K562 (cell line): ENCODE measurements at regions not wholly inside any gene's neighbourhood (a gene's known extent, or its start where the extent isn't known, plus 50 kb on each side); places are given as distances from the start of the nearest gene placed in this dataset.
"Not testable (repeated sequence)": the region's sequence is repeated elsewhere in the genome, so short reads cannot be mapped to it uniquely, and the experiment has no call there.

ENCODE experiments used
- ATAC-seq: fragments of 200-7000 bp; cut with Tn5 transposase; 3 replicates; pipeline ENCODE4 v1.9.1; 2020; ENCODE audit warnings: moderate library complexity
- BruUV-seq: library from RNA; stranded (reverse); fragments of 400-500 nt; replicated peaks from 2 replicates; lab custom pipeline; 2021; lab: Mats Ljungman, UMichigan
- CTCF ChIA-PET: fragments of 300-600 bp; formaldehyde crosslinking; extraction: SDS; loops from one replicate; lab custom pipeline; 2021; ENCODE audit warnings: low intra/inter-chr PET ratio; lab: Yijun Ruan, JAX
- POLR2A ChIA-PET: fragments of 300-600, 350-650 bp; sonication (Branson Sonifier 250); formaldehyde crosslinking; extraction: SDS; loops from one replicate; lab custom pipeline; 2021; ENCODE audit warnings: antibody characterized with exemption, inconsistent platforms; lab: Yijun Ruan, JAX
- DNase-seq, 4 experiments: peaks; one replicate each; pipeline versions ENCODE4 v3.0.0 to v3.0.0-alpha.2; 2011 to 2018; ENCODE audit warnings: low spot score in 3 of 4, mixed read lengths in 3 of 4; ENCODE audit errors: extremely low read depth in 1 of 4
- FAIRE-seq: peaks from 2 replicates; lab custom pipeline; 2011; peaks lifted over from hg19 to GRCh38; lab: Jason Lieb, UNC
- H2AFZ ChIP-seq: 2 replicates; pipeline ENCODE4 v1.6.0; 2011; ENCODE audit warnings: low read depth, low read length, control low read depth, inconsistent platforms
- H3K27ac ChIP-seq: fragments of 200-600 bp; 3 replicates; pipeline ENCODE4 v1.8.0; 2011; ENCODE audit warnings: low read depth, mild to moderate bottlenecking, control low read depth, inconsistent platforms, low read length, moderate library complexity, mixed read lengths; ENCODE audit errors: extremely low read depth
- H3K27me3 ChIP-seq, 2 experiments: fragments of 300-600 bp in 1 of 2; 2 replicates in 1 of 2; 3 replicates in 1 of 2; pipeline versions ENCODE4 v1.6.0 to v1.8.0; 2011; ENCODE audit warnings: inconsistent platforms in 2 of 2, low read length in 2 of 2, mild to moderate bottlenecking in 1 of 2, mixed read lengths in 1 of 2, moderate library complexity in 1 of 2; ENCODE audit not compliant: control insufficient read depth in 2 of 2, insufficient read depth in 2 of 2
- H3K36me3 ChIP-seq: fragments of 300-600 bp; 3 replicates; pipeline ENCODE4 v1.8.0; 2011; ENCODE audit warnings: mild to moderate bottlenecking, low read length, inconsistent platforms; ENCODE audit not compliant: control insufficient read depth, insufficient read depth
- H3K4me1 ChIP-seq, 2 experiments: fragments of 200-600 bp in 1 of 2; replicated peaks in 1 of 2; 2 replicates in 1 of 2; 3 replicates in 1 of 2; pipeline versions ENCODE4 v1.5.1 to v1.8.0; 2011; ENCODE audit warnings: inconsistent platforms in 2 of 2, low read length in 2 of 2, mild to moderate bottlenecking in 1 of 2, mixed read lengths in 1 of 2, moderate library complexity in 1 of 2; ENCODE audit not compliant: control insufficient read depth in 2 of 2, insufficient read depth in 2 of 2
- H3K4me2 ChIP-seq: 2 replicates; pipeline ENCODE4 v1.6.1; 2011; ENCODE audit warnings: low read length, control low read depth, inconsistent platforms, mixed read lengths; ENCODE audit not compliant: insufficient read depth
- H3K4me3 ChIP-seq: fragments of 200-600 bp; sonication (generic), shearing (Covaris generic); 2 replicates; pipeline ENCODE4 v1.5.1; 2016; ENCODE audit warnings: control low read depth, inconsistent platforms
- H3K79me2 ChIP-seq: fragments of 200-600 bp; 3 replicates; pipeline ENCODE4 v1.8.0; 2011; ENCODE audit warnings: low read length, inconsistent platforms; ENCODE audit not compliant: control insufficient read depth, insufficient read depth
- H3K9ac ChIP-seq, 2 experiments: 2 replicates each; pipeline versions ENCODE4 v1.6.0 to v1.6.1; 2011; ENCODE audit warnings: low read depth in 2 of 2, low read length in 2 of 2, control low read depth in 1 of 2, inconsistent platforms in 1 of 2, mild to moderate bottlenecking in 1 of 2, mixed read lengths in 1 of 2; ENCODE audit not compliant: insufficient read depth in 1 of 2
- H3K9me1 ChIP-seq: one replicate; pipeline ENCODE4 v1.6.0; 2011; ENCODE audit warnings: inconsistent platforms, mild to moderate bottlenecking, low read length, moderate library complexity; ENCODE audit not compliant: control insufficient read depth, insufficient read depth
- H3K9me3 ChIP-seq: replicated peaks from 2 replicates; pipeline ENCODE4 v1.5.1; 2011; ENCODE audit warnings: low read depth, low read length, inconsistent platforms; ENCODE audit not compliant: control insufficient read depth, insufficient read depth
- H4K20me1 ChIP-seq: replicated peaks from 2 replicates; pipeline ENCODE4 v1.6.1; 2011; ENCODE audit warnings: low read length, inconsistent platforms, mixed read lengths; ENCODE audit not compliant: control insufficient read depth, insufficient read depth
- ARHGAP35 ChIP-seq: fragments of 450-650 bp; IDR thresholded peaks from 2 replicates; pipeline ENCODE4 v1.6.1; 2018; ENCODE audit not compliant: partially characterized antibody
- ETV5 ChIP-seq: sonication (generic); formaldehyde crosslinking; IDR thresholded peaks from 2 replicates; pipeline ENCODE4 v1.4.0; 2020; ENCODE audit warnings: low read depth, mild to moderate bottlenecking, missing genetic modification reagents
- KLF13 ChIP-seq: fragments of 450-650 bp; IDR thresholded peaks from 2 replicates; pipeline ENCODE4 v1.6.1; 2016; ENCODE audit warnings: missing genetic modification characterization, low read depth, mild to moderate bottlenecking, missing compliant biosample characterization, moderate library complexity, borderline replicate concordance
- PHF20 ChIP-seq: fragments of 450-650 bp; IDR thresholded peaks from 2 replicates; pipeline ENCODE4 v1.6.1; 2018; ENCODE audit not compliant: partially characterized antibody
- PRPF4 ChIP-seq: fragments of 200-400 bp; formaldehyde crosslinking; IDR thresholded peaks from one replicate; pipeline ENCODE4 v1.6.1; 2017; ENCODE audit warnings: low read length, low read depth, mild to moderate bottlenecking; ENCODE audit not compliant: insufficient read depth, poor library complexity, severe bottlenecking
- RHOXF2B ChIP-seq: fragments of 250-450 bp; sonication (Bioruptor Pico); conservative IDR thresholded peaks from 2 replicates; pipeline ENCODE4 v1.5.1; 2021
- SMAD4 ChIP-seq: fragments of 250-450 bp; sonication (Bioruptor Pico); conservative IDR thresholded peaks from 2 replicates; pipeline ENCODE4 v1.8.0; 2021; ENCODE audit warnings: inconsistent platforms, mild to moderate bottlenecking, moderate library complexity
- ZNF146 ChIP-seq: IDR thresholded peaks from one replicate; pipeline ENCODE4 v1.6.1; 2018; ENCODE audit warnings: missing compliant biosample characterization; ENCODE audit not compliant: unreplicated experiment
- WGBS: fragments of 100-300 bp; shearing (Covaris generic); methylation state at CpG from one replicate; pipeline ENCODE4 v1.1.6; 2016; ENCODE audit warnings: low coverage, mixed read lengths; ENCODE audit not compliant: insufficient coverage; ENCODE audit errors: missing lambda C conversion rate; 5-methylcytosine and 5-hydroxymethylcytosine counted together
- in situ Hi-C: fragments of 300-500 bp; cut with MboI; formaldehyde crosslinking; loops from 4 replicates; pipeline ENCODE4 v1.15.0; 2018; ENCODE audit warnings: inconsistent platforms, mixed read lengths
- intact Hi-C: fragments of 100-400 bp; cut with micrococcal nuclease; formaldehyde crosslinking; loops from 2 replicates; pipeline ENCODE4 v1.14.2; 2022
- TF ChIP-seq, protein P1 (sequence below): fragments of 450-650 bp; IDR thresholded peaks from 2 replicates; pipeline ENCODE4 v1.6.1; 2016; ENCODE audit warnings: missing biosample characterization, missing genetic modification characterization
- TF ChIP-seq, protein P2 (sequence below): fragments of 250-450 bp; sonication (Bioruptor Pico); IDR thresholded peaks from 2 replicates; pipeline ENCODE4 v1.4.0; 2020; ENCODE audit warnings: mild to moderate bottlenecking, moderate library complexity
- TF ChIP-seq, protein P3 (sequence below): fragments of 450-650 bp; formaldehyde crosslinking; IDR thresholded peaks from 2 replicates; pipeline ENCODE4 v1.4.0; 2020; ENCODE audit warnings: mild to moderate bottlenecking, moderate library complexity
- TF ChIP-seq, protein P4 (sequence below): fragments of 250-450 bp; sonication (Bioruptor Pico); IDR thresholded peaks from 2 replicates; pipeline ENCODE4 v1.6.1; 2021; ENCODE audit warnings: mild to moderate bottlenecking

DNA sequence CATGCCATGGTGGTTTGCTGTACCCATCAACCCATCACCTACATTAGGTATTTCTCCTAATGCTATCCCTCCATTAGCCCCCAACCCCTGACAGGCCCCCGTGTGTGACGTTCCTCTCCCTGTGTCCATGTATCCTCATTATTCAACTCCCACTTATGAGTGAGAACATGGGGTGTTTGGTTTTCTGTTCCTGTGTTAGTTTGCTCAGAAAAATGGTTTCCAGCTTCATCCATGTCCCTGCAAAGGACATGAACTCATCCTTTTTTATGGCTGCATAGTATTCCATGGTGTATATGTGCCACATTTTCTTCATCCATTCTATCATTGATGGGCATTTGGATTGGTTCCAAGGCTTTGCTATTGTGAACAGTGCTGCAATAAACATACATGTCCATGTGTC, 89.0 kb upstream of the EHBP1 start:
- H3K9me1 ChIP-seq, ATAC-seq, H3K4me2 ChIP-seq, in situ Hi-C loops, H3K9ac ChIP-seq, BruUV-seq, DNase-seq, H3K27me3 ChIP-seq, H3K9me3 ChIP-seq, POLR2A ChIA-PET, intact Hi-C loops, H3K36me3 ChIP-seq, H3K79me2 ChIP-seq, H2AFZ ChIP-seq, H4K20me1 ChIP-seq, FAIRE-seq, CTCF ChIA-PET: not testable (repeated sequence)
- 0% methylated on average over 2 of the region's 2 CpGs for WGBS
- peak; percentile 52 for TF ChIP-seq ZNF146
- TF ChIP-seq, all 486 proteins: peak for 1; not testable (repeated sequence) for 485
- not testable (repeated sequence) for H3K27ac ChIP-seq, H3K4me3 ChIP-seq, H3K4me1 ChIP-seq

DNA sequence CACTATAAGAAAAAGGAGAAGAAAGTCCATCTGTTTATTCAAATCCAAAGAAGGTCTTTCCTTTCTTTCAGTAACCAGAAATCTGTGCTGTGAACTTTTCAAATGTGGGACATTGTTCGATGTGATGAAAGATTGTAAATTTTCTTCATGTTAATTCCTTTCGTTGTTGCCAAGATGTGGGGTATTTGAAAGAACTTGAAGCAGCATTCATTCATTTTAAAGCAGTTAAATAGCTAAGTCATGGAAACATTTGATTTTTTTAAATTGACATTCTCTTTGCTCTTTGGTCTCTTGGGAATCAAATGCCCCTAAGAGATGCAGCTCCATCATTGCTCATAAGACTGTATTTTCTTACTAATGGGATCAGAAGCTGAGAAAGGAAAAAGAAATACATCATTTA, 93.7 kb upstream of the EHBP1 start:
- in situ Hi-C loops = no loop called here
- 0% methylated on average over 2 of the region's 2 CpGs for WGBS
- POLR2A ChIA-PET = interaction anchor here (1.5 kb wide), 1 partner anchor 10 kb away, joined by 4 read pairs; no protein-coding TSS in a partner anchor

More for the DNA sequence above, 93.7 kb upstream of the EHBP1 start:
- H3K4me2 ChIP-seq = no peak overlapping the region
- TF ChIP-seq, protein P1, sequence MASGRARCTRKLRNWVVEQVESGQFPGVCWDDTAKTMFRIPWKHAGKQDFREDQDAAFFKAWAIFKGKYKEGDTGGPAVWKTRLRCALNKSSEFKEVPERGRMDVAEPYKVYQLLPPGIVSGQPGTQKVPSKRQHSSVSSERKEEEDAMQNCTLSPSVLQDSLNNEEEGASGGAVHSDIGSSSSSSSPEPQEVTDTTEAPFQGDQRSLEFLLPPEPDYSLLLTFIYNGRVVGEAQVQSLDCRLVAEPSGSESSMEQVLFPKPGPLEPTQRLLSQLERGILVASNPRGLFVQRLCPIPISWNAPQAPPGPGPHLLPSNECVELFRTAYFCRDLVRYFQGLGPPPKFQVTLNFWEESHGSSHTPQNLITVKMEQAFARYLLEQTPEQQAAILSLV = no peak
- TF ChIP-seq, protein P2, sequence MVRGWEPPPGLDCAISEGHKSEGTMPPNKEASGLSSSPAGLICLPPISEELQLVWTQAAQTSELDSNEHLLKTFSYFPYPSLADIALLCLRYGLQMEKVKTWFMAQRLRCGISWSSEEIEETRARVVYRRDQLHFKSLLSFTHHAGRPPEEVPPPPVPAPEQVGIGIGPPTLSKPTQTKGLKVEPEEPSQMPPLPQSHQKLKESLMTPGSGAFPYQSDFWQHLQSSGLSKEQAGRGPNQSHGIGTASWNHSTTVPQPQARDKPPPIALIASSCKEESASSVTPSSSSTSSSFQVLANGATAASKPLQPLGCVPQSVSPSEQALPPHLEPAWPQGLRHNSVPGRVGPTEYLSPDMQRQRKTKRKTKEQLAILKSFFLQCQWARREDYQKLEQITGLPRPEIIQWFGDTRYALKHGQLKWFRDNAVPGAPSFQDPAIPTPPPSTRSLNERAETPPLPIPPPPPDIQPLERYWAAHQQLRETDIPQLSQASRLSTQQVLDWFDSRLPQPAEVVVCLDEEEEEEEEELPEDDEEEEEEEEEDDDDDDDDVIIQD (CRISPR knock-in tag) = no peak
- TF ChIP-seq SMAD4 (CRISPR knock-in tag) (no peak), PHF20 (no peak), RHOXF2B (CRISPR knock-in tag) (no peak), ETV5 (CRISPR knock-in tag) (no peak), ARHGAP35 (no peak), KLF13 (no peak), PRPF4 (no peak)
- TF ChIP-seq, protein P3, sequence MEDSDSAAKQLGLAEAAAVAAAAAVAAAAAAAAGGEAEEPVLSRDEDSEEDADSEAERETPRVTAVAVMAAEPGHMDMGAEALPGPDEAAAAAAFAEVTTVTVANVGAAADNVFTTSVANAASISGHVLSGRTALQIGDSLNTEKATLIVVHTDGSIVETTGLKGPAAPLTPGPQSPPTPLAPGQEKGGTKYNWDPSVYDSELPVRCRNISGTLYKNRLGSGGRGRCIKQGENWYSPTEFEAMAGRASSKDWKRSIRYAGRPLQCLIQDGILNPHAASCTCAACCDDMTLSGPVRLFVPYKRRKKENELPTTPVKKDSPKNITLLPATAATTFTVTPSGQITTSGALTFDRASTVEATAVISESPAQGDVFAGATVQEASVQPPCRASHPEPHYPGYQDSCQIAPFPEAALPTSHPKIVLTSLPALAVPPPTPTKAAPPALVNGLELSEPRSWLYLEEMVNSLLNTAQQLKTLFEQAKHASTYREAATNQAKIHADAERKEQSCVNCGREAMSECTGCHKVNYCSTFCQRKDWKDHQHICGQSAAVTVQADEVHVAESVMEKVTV (CRISPR knock-in tag) = no peak
- TF ChIP-seq, protein P4, sequence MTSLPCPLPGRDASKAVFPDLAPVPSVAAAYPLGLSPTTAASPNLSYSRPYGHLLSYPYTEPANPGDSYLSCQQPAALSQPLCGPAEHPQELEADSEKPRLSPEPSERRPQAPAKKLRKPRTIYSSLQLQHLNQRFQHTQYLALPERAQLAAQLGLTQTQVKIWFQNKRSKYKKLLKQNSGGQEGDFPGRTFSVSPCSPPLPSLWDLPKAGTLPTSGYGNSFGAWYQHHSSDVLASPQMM (CRISPR knock-in tag) = no peak
- BruUV-seq = no TSS peak
- no peaks in the 10 kb centered on the region for H3K36me3 ChIP-seq
- no peaks in the 10 kb centered on the region for H3K9me1 ChIP-seq
- no peak overlapping the region for H2AFZ ChIP-seq
- CTCF ChIA-PET = no interaction called here
- DNase-seq (no peak), FAIRE-seq (no peak), ATAC-seq (no peak)
- no peak overlapping the region for H3K27ac ChIP-seq
- no peaks in the 10 kb centered on the region for H3K9me3 ChIP-seq
- H3K9ac ChIP-seq = no peak overlapping the region
- H3K79me2 ChIP-seq = no peaks in the 10 kb centered on the region
- intact Hi-C loops = no loop called here
- H3K4me1 ChIP-seq = no peaks in the 10 kb centered on the region
- no peaks in the 10 kb centered on the region for H3K27me3 ChIP-seq
- no peak overlapping the region for H3K4me3 ChIP-seq
- H4K20me1 ChIP-seq = no peaks in the 10 kb centered on the region
